GM18505 (cell line): ENCODE measurements at regions not wholly inside any gene's neighbourhood (a gene's known extent, or its start where the extent isn't known, plus 50 kb on each side); places are given as distances from the start of the nearest gene placed in this dataset.
"Not testable (repeated sequence)": the region's sequence is repeated elsewhere in the genome, so short reads cannot be mapped to it uniquely, and the experiment has no call there.

Experiments used
- ATAC-seq: cut with Tn5 transposase; IDR thresholded peaks from one replicate; pipeline ENCODE4 v1.9.1; 2021; ENCODE audit not compliant: unreplicated experiment
- POLR2A ChIP-seq: IDR thresholded peaks from 4 replicates; pipeline ENCODE4 v1.6.1; 2011; ENCODE audit warnings: borderline replicate concordance; ENCODE audit not compliant: insufficient read depth, insufficient read length; ENCODE audit errors: extremely low read depth

DNA sequence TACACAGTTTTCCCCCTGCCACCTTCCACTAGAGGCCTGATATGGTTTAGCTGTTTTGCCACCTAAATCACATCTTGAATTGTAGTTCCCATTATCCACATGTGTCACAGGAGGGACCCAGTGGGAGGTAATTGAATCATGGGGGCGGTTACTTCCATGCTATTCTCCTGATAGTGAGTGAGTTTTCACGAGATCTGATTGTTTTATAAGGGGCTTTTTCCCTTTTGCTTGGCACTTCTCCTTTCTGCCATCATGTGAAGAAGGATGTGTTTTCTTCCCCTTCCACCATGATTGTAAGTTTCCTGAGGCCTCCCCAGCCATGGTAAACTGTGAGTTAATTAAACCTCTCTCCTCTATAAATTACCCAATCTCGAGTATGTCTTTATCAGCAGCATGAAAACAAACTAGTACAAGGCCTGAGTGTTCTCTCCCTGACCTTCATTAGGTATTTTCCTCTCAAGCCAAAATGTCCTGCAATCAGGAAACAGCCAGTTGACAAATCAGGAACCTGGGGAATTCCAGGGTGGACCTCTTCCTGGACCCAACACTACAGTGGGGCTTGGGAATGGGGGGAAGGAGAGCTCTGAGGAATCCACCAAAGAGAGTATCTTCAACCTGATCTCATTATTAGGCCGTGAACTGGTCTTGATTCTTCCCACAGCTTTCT, 129.9 kb downstream of the TXNL1 start:
- no peak for ATAC-seq
- no peak for TF ChIP-seq POLR2A

DNA sequence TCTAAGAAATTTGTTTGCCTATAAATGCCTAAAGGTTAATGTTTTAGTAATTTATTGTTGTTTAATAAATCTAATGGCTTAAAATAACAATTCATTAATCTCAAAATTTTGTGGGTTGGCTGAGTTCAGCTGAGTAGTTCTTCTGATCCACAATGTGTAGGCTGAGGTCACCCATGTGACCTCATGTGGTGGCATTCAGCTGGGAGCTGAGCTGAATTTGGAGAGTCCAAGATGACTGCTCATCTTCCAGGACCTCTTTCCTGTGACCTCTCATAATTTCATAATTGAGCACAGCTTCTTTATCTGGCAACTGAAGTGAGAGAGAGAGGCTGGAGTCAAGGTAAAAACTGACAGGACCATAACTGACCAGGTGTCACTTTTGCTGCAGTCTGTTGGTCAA, 132.4 kb downstream of the TXNL1 start:
- no peak for TF ChIP-seq POLR2A
- no peak for ATAC-seq

DNA sequence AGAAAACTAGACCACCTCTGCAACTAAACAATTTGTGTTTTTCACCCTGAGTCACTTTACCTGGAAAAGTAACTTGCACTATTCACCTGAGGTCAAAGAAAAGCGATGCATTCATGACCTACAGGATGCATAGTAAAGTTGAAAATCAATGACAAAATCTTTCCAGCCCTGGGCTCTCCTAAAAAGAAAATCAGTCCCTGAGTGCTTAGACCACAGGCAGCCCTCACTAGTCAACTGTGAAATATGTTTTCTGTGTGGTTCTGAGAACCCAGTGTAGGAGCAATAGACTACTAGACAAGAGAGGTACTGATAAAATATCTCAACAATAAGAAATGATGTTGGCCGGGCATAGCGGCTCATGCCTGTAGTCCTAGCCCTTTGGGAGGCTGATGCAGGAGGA, 133.1 kb downstream of the TXNL1 start:
- no peak for ATAC-seq
- no peak for TF ChIP-seq POLR2A

DNA sequence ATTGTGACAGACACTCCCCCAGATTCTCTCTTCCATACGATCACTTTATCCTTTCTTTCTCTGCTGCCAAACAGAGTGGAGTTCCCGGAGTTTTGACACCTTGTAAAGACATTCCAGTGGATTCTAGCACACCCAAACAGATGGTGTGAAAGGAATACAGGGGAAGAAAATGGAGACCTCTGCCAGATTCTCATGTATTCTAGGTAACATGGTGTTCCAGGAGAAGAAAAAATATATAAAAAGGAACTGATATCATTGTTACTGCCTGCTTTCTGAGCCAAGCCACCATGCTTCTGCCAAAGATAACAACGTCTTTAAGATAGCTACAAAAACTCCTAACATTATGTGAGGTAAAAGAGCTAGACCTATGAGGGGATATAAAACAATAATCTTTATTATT, 136.5 kb downstream of the TXNL1 start:
- no peak for TF ChIP-seq POLR2A
- ATAC-seq = no peak

DNA sequence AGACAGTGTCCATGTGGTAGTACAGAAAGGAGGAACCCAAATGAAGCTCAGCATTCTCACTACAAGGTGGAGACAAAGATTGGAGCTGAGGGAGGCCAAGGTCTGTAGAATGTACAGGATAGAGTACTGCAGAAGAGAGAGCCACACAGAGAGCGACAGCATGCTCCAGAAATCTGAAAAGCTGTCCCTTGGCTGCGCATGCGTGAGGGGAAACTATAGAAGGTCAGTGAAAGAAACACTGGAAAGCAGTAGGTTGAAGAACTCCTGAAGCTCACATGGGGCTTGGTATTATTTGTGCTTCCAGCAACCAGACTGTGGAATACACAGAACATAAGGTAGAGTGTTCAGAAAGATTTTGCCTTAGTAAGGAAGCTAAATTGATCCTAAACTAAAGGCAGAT, 142.5 kb downstream of the TXNL1 start:
- no peak for ATAC-seq
- no peak for TF ChIP-seq POLR2A

DNA sequence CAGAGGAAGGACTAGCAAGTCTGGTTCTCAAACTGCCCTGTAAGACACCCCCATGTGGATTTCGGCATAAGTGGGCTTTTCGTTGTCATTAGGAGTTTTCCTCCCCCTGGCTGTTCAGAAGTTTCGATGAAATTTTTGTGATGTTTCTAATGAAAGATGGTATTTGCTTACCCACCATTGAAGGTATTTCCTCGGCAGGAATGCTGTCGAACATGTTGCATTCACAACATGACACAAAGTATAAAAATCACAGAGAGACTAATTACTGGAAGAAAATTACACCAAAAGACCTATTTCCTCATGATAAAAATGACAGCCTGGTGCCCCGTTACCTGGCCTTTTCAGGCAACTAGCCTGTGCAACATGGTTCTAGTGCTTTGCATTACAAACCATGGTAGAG, 144.9 kb downstream of the TXNL1 start:
- ATAC-seq = no peak
- no peak for TF ChIP-seq POLR2A

DNA sequence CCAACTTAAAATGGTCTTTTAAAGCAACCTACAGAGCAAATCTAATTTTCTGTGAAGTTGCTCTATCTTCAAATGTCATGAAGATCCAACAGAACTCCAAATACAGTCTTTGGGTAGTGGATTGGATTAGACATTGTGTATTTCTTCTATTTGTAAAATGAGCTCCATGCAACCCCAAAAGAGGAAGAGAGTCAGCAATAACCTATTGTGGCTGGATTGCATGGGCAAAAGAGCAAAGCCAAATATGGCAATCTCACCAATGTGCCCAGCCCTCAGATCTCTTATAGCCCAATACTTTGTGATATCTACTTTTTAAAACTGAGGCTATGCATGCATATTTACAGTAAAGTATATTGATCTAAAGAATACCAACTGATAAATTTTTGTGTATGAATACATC, 146.3 kb downstream of the TXNL1 start:
- ATAC-seq = no peak
- no peak for TF ChIP-seq POLR2A

DNA sequence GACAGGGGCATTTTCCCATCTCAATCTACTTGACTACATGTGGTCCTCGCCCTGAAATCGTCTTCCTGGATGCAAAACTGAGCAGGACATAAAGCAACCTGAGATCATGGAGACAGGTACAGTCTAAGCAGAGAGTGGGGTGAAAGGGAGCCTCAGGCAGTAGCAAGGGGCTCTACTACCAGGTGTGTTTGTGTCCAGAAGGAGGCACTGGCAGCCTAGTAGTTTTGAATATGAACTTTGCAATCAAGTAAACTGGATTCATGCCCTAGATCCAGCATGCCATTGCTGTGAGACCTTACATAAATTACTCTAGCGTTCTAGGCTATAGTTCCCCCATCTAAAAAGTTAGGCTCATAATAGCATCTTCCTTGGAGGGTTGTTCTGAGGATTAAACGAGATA, 147.4 kb downstream of the TXNL1 start:
- TF ChIP-seq POLR2A = no peak

DNA sequence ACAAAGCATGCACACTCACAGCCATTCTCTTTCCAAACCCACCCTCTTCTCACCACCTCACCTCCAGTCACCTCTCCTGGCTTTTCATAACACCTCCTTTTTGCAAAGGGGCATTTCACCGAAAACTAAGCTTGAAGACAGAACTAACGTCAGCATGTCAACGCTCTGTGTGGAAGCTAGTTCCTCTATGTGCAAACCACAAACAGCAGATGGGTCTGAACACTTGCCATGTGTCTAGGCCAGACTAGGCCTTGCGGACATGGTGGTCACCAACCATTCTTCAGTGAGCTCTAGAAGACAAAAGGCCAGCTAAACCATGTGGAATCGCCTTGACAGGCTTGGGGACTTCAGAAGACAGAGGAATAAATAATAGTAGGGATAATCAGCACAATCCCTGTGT, 148.5 kb downstream of the TXNL1 start:
- ATAC-seq = no peak
- no peak for TF ChIP-seq POLR2A

More for the DNA sequence above, 147.4 kb downstream of the TXNL1 start:
- ATAC-seq = no peak

DNA sequence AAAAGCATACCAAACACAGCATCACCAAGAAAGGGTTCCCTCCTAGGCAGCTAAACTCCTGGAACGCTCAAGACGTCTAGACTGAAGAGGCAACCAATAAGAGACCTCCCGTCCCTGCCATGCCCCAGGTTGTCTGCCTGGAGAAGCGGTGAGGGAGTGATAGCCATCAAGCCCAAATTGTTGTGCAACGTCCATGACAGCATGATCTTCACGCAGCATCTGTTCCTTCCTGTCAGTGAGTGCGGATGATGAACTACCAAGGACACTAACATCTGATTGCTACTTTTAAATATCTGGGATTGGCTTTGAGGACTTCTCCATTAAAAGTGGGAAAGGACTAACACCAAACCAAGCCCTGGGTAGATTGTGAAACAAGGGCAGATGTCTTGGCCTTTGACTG, 149.7 kb downstream of the TXNL1 start:
- TF ChIP-seq POLR2A = no peak
- no peak for ATAC-seq

DNA sequence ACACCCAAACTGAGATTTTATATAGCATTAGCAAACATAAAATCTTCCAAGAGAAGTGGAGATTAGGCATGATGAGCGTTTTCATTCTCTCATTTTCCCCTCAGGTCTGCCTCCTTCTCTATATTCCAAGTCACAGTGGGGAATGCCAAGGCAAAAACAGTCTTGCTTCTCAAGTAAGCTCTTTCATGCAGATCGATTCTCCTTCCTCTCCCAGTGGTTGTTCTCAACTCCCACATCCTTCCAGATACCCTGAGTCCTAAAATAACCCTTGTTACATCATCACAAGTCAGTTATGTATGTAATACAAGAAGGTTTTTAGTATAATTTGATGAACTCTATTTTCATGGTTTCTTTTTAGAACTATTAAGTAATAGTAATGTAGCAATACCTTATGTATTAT, 150.6 kb downstream of the TXNL1 start:
- no peak for ATAC-seq
- TF ChIP-seq POLR2A = no peak

DNA sequence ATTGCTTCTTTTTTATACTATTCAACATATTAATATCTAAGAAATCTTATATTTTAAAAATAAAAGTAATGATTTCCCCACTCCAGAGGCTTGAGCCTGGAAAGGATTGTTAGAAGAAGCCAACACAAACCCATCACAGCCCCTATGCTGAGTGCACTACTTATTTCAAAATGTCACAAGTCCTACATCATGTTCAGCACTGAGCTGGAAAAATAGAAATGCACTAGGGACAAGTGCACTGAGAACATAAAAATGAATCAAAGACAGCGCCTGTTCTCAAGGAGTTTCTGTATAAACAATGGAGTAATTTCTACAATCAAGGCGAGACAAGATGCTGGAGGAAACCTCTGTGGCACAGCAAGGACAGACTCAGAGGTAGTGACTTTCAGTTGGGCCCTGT, 155.0 kb downstream of the TXNL1 start:
- no peak for ATAC-seq
- TF ChIP-seq POLR2A = no peak

DNA sequence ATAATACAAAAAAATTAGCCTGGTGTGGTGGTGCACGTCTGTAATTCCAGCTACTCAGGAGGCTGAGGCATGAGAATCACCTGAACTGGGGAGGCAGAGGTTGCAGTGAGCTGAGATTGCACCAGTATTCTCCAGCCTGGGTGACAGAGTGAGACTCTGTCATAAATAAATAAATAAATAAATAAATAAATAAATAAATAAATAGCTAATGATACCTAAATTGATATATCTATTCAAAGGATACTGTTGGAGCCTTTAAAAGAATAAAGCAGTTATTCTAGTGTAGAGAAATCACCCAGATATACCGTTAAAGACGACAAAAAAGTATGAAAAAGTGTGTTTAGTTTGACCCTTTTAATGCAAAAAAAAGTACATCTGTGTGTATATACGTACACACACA, 155.6 kb downstream of the TXNL1 start:
- ATAC-seq = not testable (repeated sequence)

DNA sequence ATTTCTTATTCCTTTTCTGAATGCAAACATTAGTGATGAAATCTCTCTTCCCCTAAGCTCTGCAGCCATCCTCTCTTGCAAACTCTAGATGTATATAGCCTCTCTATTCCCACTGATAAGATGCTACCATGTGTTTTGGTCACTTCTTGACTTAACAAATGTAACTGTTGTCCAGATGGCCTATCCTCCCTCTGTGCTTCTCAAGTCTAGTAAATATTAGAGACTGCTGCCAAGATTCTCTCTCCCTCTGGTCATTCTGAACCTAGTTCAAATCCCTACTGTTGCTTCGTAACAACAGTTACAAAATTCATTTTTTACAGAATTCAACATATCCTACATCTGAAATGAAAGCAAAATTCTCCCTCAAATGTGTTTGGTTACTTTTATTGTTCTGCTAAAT, 156.6 kb downstream of the TXNL1 start:
- TF ChIP-seq POLR2A = no peak
- ATAC-seq = no peak

DNA sequence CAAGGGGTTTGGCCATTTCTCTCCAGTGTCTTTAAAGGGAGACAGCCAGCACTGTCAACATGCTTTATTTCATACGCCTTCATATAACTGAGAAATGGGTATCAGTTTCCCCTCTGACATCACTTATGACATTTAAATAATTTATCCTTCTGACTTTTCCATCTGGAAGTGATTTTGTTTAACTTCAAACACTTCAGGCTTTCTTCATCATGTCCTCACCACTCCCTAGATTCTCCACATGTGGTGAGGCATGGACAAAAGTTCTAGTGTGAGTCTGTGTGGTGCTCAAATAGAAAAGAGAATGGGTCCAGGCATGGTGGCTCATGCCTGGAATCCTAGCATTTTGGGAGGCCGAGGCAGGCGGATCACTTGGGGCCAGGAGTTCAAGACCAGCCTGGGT, 158.6 kb downstream of the TXNL1 start:
- no peak for ATAC-seq
- no peak for TF ChIP-seq POLR2A
